ENCODE measurements at regions not wholly inside any gene's neighbourhood (a gene's known extent, or its start where the extent isn't known, plus 50 kb on each side); places are given as distances from the start of the nearest gene placed in this dataset.

DNA sequence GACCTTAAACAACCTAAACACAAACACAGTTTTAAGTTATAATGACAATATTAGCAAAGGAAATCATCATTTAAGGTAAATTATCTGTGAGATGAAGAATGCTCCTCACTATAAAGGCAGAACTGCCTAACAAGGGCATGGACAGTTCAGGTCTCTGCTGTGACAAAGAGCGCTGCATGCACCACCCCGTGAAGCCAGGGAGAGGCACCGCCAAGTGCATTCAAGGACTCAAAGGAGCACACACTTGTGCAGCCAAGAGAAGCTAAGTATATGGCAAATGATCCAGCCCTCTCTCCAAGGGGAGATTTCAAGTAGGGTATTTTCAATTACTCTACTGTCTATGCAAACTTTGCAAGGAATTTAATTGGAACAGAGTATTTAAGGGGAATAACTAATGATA lies 126.0 kb downstream of the RAP2A start:
- TF ChIP-seq NR2C2 (IDR thresholded peaks at IDR 0.05; ENCODE audit: borderline replicate concordance, control insufficient read depth, insufficient read length, low read depth), result no peak
- TF ChIP-seq, protein P1, sequence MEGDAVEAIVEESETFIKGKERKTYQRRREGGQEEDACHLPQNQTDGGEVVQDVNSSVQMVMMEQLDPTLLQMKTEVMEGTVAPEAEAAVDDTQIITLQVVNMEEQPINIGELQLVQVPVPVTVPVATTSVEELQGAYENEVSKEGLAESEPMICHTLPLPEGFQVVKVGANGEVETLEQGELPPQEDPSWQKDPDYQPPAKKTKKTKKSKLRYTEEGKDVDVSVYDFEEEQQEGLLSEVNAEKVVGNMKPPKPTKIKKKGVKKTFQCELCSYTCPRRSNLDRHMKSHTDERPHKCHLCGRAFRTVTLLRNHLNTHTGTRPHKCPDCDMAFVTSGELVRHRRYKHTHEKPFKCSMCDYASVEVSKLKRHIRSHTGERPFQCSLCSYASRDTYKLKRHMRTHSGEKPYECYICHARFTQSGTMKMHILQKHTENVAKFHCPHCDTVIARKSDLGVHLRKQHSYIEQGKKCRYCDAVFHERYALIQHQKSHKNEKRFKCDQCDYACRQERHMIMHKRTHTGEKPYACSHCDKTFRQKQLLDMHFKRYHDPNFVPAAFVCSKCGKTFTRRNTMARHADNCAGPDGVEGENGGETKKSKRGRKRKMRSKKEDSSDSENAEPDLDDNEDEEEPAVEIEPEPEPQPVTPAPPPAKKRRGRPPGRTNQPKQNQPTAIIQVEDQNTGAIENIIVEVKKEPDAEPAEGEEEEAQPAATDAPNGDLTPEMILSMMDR (IDR thresholded peaks at IDR 0.05 in 2 of 3, conservative IDR thresholded peaks at IDR 0.05 in 1 of 3; ENCODE audit: control insufficient read depth in 2 of 3, extremely low read depth in 1 of 3, insufficient read depth in 1 of 3, low read depth in 3 of 3, low read length in 3 of 3), result no peak
- TF ChIP-seq POLR2A (IDR thresholded peaks at IDR 0.05; ENCODE audit: low read depth, low read length), result no peak
- TF ChIP-seq, protein P2, sequence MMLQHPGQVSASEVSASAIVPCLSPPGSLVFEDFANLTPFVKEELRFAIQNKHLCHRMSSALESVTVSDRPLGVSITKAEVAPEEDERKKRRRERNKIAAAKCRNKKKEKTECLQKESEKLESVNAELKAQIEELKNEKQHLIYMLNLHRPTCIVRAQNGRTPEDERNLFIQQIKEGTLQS (IDR thresholded peaks at IDR 0.05; ENCODE audit: borderline replicate concordance, extremely low read depth, low read depth, low read length), result no peak
- TF ChIP-seq CHD2 (IDR thresholded peaks at IDR 0.05; ENCODE audit: borderline replicate concordance, low read depth, low read length), result no peak
- TF ChIP-seq SIX5 (IDR thresholded peaks at IDR 0.05; ENCODE audit: low read depth, low read length, severe bottlenecking), result no peak
- TF ChIP-seq, protein P3, sequence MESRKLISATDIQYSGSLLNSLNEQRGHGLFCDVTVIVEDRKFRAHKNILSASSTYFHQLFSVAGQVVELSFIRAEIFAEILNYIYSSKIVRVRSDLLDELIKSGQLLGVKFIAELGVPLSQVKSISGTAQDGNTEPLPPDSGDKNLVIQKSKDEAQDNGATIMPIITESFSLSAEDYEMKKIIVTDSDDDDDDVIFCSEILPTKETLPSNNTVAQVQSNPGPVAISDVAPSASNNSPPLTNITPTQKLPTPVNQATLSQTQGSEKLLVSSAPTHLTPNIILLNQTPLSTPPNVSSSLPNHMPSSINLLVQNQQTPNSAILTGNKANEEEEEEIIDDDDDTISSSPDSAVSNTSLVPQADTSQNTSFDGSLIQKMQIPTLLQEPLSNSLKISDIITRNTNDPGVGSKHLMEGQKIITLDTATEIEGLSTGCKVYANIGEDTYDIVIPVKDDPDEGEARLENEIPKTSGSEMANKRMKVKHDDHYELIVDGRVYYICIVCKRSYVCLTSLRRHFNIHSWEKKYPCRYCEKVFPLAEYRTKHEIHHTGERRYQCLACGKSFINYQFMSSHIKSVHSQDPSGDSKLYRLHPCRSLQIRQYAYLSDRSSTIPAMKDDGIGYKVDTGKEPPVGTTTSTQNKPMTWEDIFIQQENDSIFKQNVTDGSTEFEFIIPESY (IDR thresholded peaks at IDR 0.05), result no peak
- no peak for TF ChIP-seq FOXK2 (IDR thresholded peaks at IDR 0.05)
- TF ChIP-seq RAD21 (IDR thresholded peaks at IDR 0.05; ENCODE audit: insufficient read depth, low read depth, low read length), result no peak
- no peak for TF ChIP-seq MXI1 (IDR thresholded peaks at IDR 0.05; ENCODE audit: low read depth, low read length)
- no peak for TF ChIP-seq ZNF274 (IDR thresholded peaks at IDR 0.05; ENCODE audit: insufficient read depth, insufficient read length)
- TF ChIP-seq, protein P4, sequence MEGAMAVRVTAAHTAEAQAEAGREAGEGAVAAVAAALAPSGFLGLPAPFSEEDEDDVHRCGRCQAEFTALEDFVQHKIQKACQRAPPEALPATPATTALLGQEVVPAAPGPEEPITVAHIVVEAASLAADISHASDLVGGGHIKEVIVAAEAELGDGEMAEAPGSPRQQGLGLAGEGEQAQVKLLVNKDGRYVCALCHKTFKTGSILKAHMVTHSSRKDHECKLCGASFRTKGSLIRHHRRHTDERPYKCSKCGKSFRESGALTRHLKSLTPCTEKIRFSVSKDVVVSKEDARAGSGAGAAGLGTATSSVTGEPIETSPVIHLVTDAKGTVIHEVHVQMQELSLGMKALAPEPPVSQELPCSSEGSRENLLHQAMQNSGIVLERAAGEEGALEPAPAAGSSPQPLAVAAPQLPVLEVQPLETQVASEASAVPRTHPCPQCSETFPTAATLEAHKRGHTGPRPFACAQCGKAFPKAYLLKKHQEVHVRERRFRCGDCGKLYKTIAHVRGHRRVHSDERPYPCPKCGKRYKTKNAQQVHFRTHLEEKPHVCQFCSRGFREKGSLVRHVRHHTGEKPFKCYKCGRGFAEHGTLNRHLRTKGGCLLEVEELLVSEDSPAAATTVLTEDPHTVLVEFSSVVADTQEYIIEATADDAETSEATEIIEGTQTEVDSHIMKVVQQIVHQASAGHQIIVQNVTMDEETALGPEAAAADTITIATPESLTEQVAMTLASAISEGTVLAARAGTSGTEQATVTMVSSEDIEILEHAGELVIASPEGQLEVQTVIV (IDR thresholded peaks at IDR 0.05; ENCODE audit: borderline replicate concordance, partially characterized antibody), result no peak
- TF ChIP-seq SMAD1 (IDR thresholded peaks at IDR 0.05; ENCODE audit: low read depth, partially characterized antibody), result no peak
- no peak for TF ChIP-seq CBX3 (IDR thresholded peaks at IDR 0.05; ENCODE audit: borderline replicate concordance, low read depth)

Data from GM12878 (cell line).